ENCODE measurements at regions not wholly inside any gene's neighbourhood (a gene's known extent, or its start where the extent isn't known, plus 50 kb on each side); places are given as distances from the start of the nearest gene placed in this dataset.

GRCh38 chr7:46649876-46650275 lies 728.8 kb upstream of the IGFBP3 start:
- TF ChIP-seq TAF1 (IDR thresholded peaks at IDR 0.05; ENCODE audit: low read depth, low read length) (no peak), POLR2A (IDR thresholded peaks at IDR 0.05; ENCODE audit: low read depth, low read length) (no peak), POLR2AphosphoS5 (IDR thresholded peaks at IDR 0.05; ENCODE audit: low read depth, low read length) (no peak), SPI1 (IDR thresholded peaks at IDR 0.05; ENCODE audit: low read depth, low read length) (no peak)
